A549 (cell line): ENCODE measurements at regions not wholly inside any gene's neighbourhood (a gene's known extent, or its start where the extent isn't known, plus 50 kb on each side); places are given as distances from the start of the nearest gene placed in this dataset.

ENCODE experiments used
- ATAC-seq, 2 experiments: fragments of 200-7000 bp in 1 of 2; fragments of >200 bp in 1 of 2; cut with Nextera tagmentation in 1 of 2; cut with Tn5 transposase in 1 of 2; 3 replicates each; pipeline versions ENCODE4 v1.8.0 to v1.9.1; 2018 to 2020; ENCODE audit warnings: mild to moderate bottlenecking in 1 of 2, moderate library complexity in 1 of 2
- CTCF ChIA-PET: fragments of 300-600 bp; sonication (Branson Sonifier 250); formaldehyde crosslinking; extraction: SDS; loops from one replicate; lab custom pipeline; 2021; ENCODE audit warnings: antibody characterized with exemption, inconsistent platforms; lab: Yijun Ruan, JAX
- POLR2A ChIA-PET: fragments of 350-600 bp; formaldehyde crosslinking; extraction: SDS; loops from one replicate; lab custom pipeline; 2021; ENCODE audit warnings: antibody characterized with exemption, inconsistent platforms; lab: Yijun Ruan, JAX
- DNase-seq, 2 experiments: peaks; one replicate each; pipeline versions ENCODE4 v3.0.0 to v3.0.0-alpha.2; 2011 to 2016; ENCODE audit warnings: low read depth in 1 of 2, low spot score in 1 of 2
- FAIRE-seq: peaks from 2 replicates; lab custom pipeline; 2011; peaks lifted over from hg19 to GRCh38; lab: Jason Lieb, UNC
- H3K27ac ChIP-seq, 2 experiments: fragments of >200 bp; sonication (Bioruptor Twin); formaldehyde crosslinking; 3 replicates each; pipeline ENCODE4 v1.5.1; 2016 to 2017
- H3K4me1 ChIP-seq: fragments of >200 bp; sonication (Bioruptor Twin); formaldehyde crosslinking; 3 replicates; pipeline ENCODE4 v1.6.1; 2016
- H3K4me2 ChIP-seq: fragments of >200 bp; sonication (Bioruptor Twin); formaldehyde crosslinking; 3 replicates; pipeline ENCODE4 v1.6.1; 2016
- H3K4me3 ChIP-seq: fragments of >200 bp; sonication (Bioruptor Twin); formaldehyde crosslinking; 3 replicates; pipeline ENCODE4 v1.5.1; 2016
- H3K9me3 ChIP-seq: fragments of >200 bp; sonication (Bioruptor Twin); formaldehyde crosslinking; 3 replicates; pipeline ENCODE4 v1.6.1; 2016
- CBX8 ChIP-seq: fragments of 200-600 bp; sonication (generic); IDR thresholded peaks from 2 replicates; pipeline ENCODE4 v1.6.1; 2016
- CEBPB ChIP-seq, 2 experiments: fragments of >200 bp in 1 of 2; sonication (Bioruptor Twin) in 1 of 2; formaldehyde crosslinking in 1 of 2; IDR thresholded peaks; 2 replicates each; pipeline ENCODE4 v1.6.1; 2012 to 2016
- CHD4 ChIP-seq: fragments of 200-600 bp; sonication (generic); IDR thresholded peaks from 2 replicates; pipeline ENCODE4 v1.6.1; 2016; ENCODE audit warnings: antibody characterized with exemption, mild to moderate bottlenecking, borderline replicate concordance
- EHF ChIP-seq: fragments of 250-450 bp; sonication (Bioruptor Pico); IDR thresholded peaks from 2 replicates; pipeline ENCODE4 v1.5.0; 2020; ENCODE audit warnings: mild to moderate bottlenecking
- EP300 ChIP-seq, 2 experiments: fragments of >200 bp; sonication (Bioruptor Twin); formaldehyde crosslinking; IDR thresholded peaks; 2 replicates in 1 of 2; 3 replicates in 1 of 2; pipeline ENCODE4 v1.6.1; 2016 to 2017
- ESRRA ChIP-seq: fragments of 150-350 bp; IDR thresholded peaks from 2 replicates; pipeline ENCODE4 v1.6.1; 2014; ENCODE audit warnings: mild to moderate bottlenecking, low read length, borderline replicate concordance
- FOSL2 ChIP-seq, 2 experiments: fragments of 450-650 bp in 1 of 2; fragments of >200 bp in 1 of 2; sonication (Bioruptor Twin) in 1 of 2; formaldehyde crosslinking; IDR thresholded peaks; 2 replicates each; pipeline versions ENCODE4 v1.5.0 to v1.6.1; 2016 to 2020; ENCODE audit warnings: mild to moderate bottlenecking in 1 of 2, moderate library complexity in 1 of 2
- HDAC2 ChIP-seq: fragments of 200-600 bp; sonication (generic); IDR thresholded peaks from 2 replicates; pipeline ENCODE4 v1.6.1; 2016
- HOXA7 ChIP-seq: fragments of 250-450 bp; sonication (Bioruptor Pico); IDR thresholded peaks from 2 replicates; pipeline ENCODE4 v1.5.0; 2020; ENCODE audit warnings: mild to moderate bottlenecking, moderate library complexity
- HOXB13 ChIP-seq: fragments of 250-450 bp; sonication (Bioruptor Pico); IDR thresholded peaks from 2 replicates; pipeline ENCODE4 v1.5.0; 2020; ENCODE audit warnings: low read depth, mild to moderate bottlenecking, moderate library complexity
- HOXB5 ChIP-seq: fragments of 250-450 bp; sonication (Bioruptor Pico); IDR thresholded peaks from 2 replicates; pipeline ENCODE4 v1.5.0; 2020; ENCODE audit warnings: mild to moderate bottlenecking, moderate library complexity
- KDM5A ChIP-seq: fragments of 200-600 bp; sonication (generic); IDR thresholded peaks from 2 replicates; pipeline ENCODE4 v1.6.1; 2016; ENCODE audit warnings: antibody characterized with exemption, mild to moderate bottlenecking
- MYC ChIP-seq: IDR thresholded peaks from 2 replicates; pipeline ENCODE4 v1.6.1; 2012; ENCODE audit warnings: mild to moderate bottlenecking, inconsistent platforms, low read length, improper control_type of control experiment, borderline replicate concordance
- NPAS2 ChIP-seq: fragments of 250-450 bp; sonication (Bioruptor Pico); IDR thresholded peaks from 2 replicates; pipeline ENCODE4 v1.8.0; 2022; ENCODE audit warnings: mild to moderate bottlenecking, moderate library complexity, borderline replicate concordance
- POLR2A ChIP-seq: IDR thresholded peaks from 2 replicates; pipeline ENCODE4 v1.6.1; 2012; ENCODE audit warnings: mild to moderate bottlenecking, low read length
- RAD21 ChIP-seq, 2 experiments: fragments of >200 bp in 1 of 2; sonication (Bioruptor Twin) in 1 of 2; formaldehyde crosslinking in 1 of 2; IDR thresholded peaks in 1 of 2; conservative IDR thresholded peaks in 1 of 2; 2 replicates in 1 of 2; 3 replicates in 1 of 2; pipeline ENCODE4 v1.6.1; 2012 to 2018; ENCODE audit warnings: inconsistent platforms in 1 of 2
- RNF2 ChIP-seq: fragments of 200-600 bp; sonication (generic); IDR thresholded peaks from 2 replicates; pipeline ENCODE4 v1.6.1; 2016; ENCODE audit warnings: low read depth, mild to moderate bottlenecking, antibody characterized with exemption, moderate library complexity, borderline replicate concordance
- ZFP36 ChIP-seq: fragments of 450-650 bp; IDR thresholded peaks from 2 replicates; pipeline ENCODE4 v1.6.1; 2014; ENCODE audit warnings: borderline replicate concordance; ENCODE audit not compliant: partially characterized antibody
- WGBS: methylation state at CpG from one replicate; pipeline ENCODE4 v1.1.6; 2017; ENCODE audit errors: missing lambda C conversion rate; 5-methylcytosine and 5-hydroxymethylcytosine counted together
- TF ChIP-seq, protein P1 (sequence below): fragments of >200 bp; sonication (Bioruptor Twin); formaldehyde crosslinking; IDR thresholded peaks from 3 replicates; pipeline ENCODE4 v1.5.1; 2016
- TF ChIP-seq, protein P2 (sequence below): fragments of >200 bp; sonication (Bioruptor Twin); formaldehyde crosslinking; IDR thresholded peaks from 3 replicates; pipeline ENCODE4 v1.6.1; 2016
- TF ChIP-seq, protein P3 (sequence below): IDR thresholded peaks from 2 replicates; pipeline ENCODE4 v1.6.1; 2012

DNA sequence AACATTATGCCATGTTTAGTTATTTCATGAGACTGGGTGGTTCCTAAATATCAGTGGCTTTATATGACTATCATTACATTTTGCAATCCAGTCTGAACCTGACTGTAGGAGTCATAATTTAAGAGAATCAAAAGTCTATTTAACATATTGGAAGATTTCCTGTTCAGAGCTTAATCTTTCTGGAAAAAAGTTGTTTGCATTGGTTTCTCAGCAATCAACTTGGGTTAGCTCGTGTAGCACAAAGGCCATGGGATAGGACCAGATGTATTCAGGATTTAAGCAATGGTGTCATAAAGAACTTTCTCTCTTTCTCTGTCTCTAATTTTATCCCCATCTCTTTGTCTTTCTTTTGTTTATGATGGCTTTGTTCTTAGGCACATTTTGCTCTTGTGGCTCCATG lies 296.0 kb upstream of the KCNN2 start:
- CTCF ChIA-PET = interaction anchor here (0.6 to 1.1 kb wide), 2 partner anchors 9 to 325 kb away, joined by 3 read pairs; no protein-coding TSS in a partner anchor
- no peak overlapping the region for H3K4me2 ChIP-seq
- TF ChIP-seq HOXA7 (CRISPR knock-in tag) (no peak), NPAS2 (CRISPR knock-in tag) (no peak), CBX8 (no peak), FOSL2 (IDR thresholded peaks at IDR 0.05) (no peak), FOSL2 (CRISPR knock-in tag; IDR thresholded peaks at IDR 0.05) (no peak), CHD4 (no peak), CEBPB (IDR thresholded peaks at IDR 0.05) (no peak), POLR2A (no peak), RAD21 (conservative IDR thresholded peaks at IDR 0.05 in 1 of 2, IDR thresholded peaks at IDR 0.05 in 1 of 2) (no peak), HOXB13 (no peak), HOXB5 (CRISPR knock-in tag) (no peak), EHF (CRISPR knock-in tag) (no peak), ESRRA (no peak)
- TF ChIP-seq, protein P1, sequence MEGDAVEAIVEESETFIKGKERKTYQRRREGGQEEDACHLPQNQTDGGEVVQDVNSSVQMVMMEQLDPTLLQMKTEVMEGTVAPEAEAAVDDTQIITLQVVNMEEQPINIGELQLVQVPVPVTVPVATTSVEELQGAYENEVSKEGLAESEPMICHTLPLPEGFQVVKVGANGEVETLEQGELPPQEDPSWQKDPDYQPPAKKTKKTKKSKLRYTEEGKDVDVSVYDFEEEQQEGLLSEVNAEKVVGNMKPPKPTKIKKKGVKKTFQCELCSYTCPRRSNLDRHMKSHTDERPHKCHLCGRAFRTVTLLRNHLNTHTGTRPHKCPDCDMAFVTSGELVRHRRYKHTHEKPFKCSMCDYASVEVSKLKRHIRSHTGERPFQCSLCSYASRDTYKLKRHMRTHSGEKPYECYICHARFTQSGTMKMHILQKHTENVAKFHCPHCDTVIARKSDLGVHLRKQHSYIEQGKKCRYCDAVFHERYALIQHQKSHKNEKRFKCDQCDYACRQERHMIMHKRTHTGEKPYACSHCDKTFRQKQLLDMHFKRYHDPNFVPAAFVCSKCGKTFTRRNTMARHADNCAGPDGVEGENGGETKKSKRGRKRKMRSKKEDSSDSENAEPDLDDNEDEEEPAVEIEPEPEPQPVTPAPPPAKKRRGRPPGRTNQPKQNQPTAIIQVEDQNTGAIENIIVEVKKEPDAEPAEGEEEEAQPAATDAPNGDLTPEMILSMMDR = no peak
- TF ChIP-seq, protein P2, sequence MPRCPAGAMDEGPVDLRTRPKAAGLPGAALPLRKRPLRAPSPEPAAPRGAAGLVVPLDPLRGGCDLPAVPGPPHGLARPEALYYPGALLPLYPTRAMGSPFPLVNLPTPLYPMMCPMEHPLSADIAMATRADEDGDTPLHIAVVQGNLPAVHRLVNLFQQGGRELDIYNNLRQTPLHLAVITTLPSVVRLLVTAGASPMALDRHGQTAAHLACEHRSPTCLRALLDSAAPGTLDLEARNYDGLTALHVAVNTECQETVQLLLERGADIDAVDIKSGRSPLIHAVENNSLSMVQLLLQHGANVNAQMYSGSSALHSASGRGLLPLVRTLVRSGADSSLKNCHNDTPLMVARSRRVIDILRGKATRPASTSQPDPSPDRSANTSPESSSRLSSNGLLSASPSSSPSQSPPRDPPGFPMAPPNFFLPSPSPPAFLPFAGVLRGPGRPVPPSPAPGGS = no peak
- TF ChIP-seq, all 56 proteins: peak for 0
- WGBS = 0% methylated on average over 1 of the region's 1 CpG
- Histone ChIP-seq H3K27ac (no peak overlapping the region), H3K4me3 (no peak overlapping the region), H3K9me3 (no peaks in the 10 kb centered on the region), H3K4me1 (no peaks in the 10 kb centered on the region)
- FAIRE-seq (no peak), ATAC-seq (no peak), DNase-seq (no peak)
- POLR2A ChIA-PET = no interaction called here

DNA sequence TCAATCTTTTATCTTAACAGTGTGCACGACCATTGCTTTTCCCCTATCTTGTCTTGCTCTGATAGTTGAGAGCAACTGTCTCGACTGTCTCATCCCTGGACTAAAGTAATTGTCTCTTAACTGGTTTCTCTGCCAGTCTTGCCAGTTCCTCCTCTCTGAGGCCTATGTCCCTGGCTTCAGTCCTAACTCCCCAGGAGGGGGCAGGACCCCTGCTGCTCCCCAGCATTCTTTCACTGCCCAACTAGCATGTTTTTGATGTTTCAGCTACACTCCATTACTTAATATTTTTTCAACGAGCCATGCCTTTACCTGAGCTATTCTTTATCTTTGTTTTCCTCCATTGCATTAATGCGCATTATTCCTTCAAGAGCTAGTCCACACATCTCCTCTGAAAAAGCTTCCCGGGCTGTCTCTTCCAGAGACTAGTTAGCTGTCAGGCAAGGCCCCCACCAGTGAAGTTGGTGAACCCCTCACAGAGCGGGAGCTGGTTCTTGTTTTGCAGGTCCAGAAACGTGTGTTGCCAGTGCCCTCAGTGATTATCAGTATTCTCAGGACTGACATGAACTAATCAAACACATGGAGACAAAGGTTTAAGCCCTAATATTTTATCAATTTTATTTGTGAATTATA lies 291.7 kb upstream of the KCNN2 start:
- Histone ChIP-seq H3K4me1 (no peaks in the 10 kb centered on the region), H3K4me2 (no peak overlapping the region), H3K9me3 (no peaks in the 10 kb centered on the region), H3K4me3 (no peak overlapping the region), H3K27ac (no peak overlapping the region)
- ATAC-seq (no peak), FAIRE-seq (no peak), DNase-seq (no peak)
- WGBS = 10% methylated on average over 7 of the region's 7 CpGs
- ChIA-PET CTCF (no interaction called here), POLR2A (no interaction called here)
- TF ChIP-seq RNF2 (no peak), ZFP36 (no peak), KDM5A (no peak), MYC (no peak), RAD21 (conservative IDR thresholded peaks at IDR 0.05 in 1 of 2, IDR thresholded peaks at IDR 0.05 in 1 of 2) (no peak), ESRRA (no peak), EP300 (IDR thresholded peaks at IDR 0.05) (no peak), HDAC2 (no peak)
- TF ChIP-seq, protein P3, sequence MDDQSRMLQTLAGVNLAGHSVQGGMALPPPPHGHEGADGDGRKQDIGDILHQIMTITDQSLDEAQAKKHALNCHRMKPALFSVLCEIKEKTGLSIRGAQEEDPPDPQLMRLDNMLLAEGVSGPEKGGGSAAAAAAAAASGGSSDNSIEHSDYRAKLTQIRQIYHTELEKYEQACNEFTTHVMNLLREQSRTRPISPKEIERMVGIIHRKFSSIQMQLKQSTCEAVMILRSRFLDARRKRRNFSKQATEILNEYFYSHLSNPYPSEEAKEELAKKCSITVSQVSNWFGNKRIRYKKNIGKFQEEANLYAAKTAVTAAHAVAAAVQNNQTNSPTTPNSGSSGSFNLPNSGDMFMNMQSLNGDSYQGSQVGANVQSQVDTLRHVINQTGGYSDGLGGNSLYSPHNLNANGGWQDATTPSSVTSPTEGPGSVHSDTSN = no peak
- TF ChIP-seq, protein P2 = no peak
